Psoas muscle (tissue), 7 donors: ENCODE measurements at regions not wholly inside any gene's neighbourhood (a gene's known extent, or its start where the extent isn't known, plus 50 kb on each side); places are given as distances from the start of the nearest gene placed in this dataset.

Source experiments
- ATAC-seq, 4 donors: fragments of 200-7000 bp; cut with Tn5 transposase; one replicate each; pipeline ENCODE4 v1.9.1; 2020; ENCODE audit warnings: moderate library complexity in 3 of 4, mild to moderate bottlenecking in 2 of 4
- DNase-seq, 2 donors: peaks; one replicate each; pipeline ENCODE4 v3.0.0-alpha.2; 2020
- H3K27ac ChIP-seq: fragments of 200-600 bp; one replicate; pipeline ENCODE4 v1.8.0; 2022
- H3K27me3 ChIP-seq, 3 donors: fragments of 200-600 bp in 1 of 3; one replicate each; pipeline versions ENCODE4 v1.6.1 to v1.8.0; 2013 to 2022; ENCODE audit warnings: low read length in 2 of 3, mild to moderate bottlenecking in 2 of 3, moderate library complexity in 1 of 3; ENCODE audit not compliant: insufficient read depth in 3 of 3
- H3K36me3 ChIP-seq, 2 donors: fragments of 200-600 bp in 1 of 2; one replicate each; pipeline versions ENCODE4 v1.6.1 to v1.8.0; 2013 to 2022; ENCODE audit warnings: low read depth in 1 of 2, mild to moderate bottlenecking in 1 of 2, moderate library complexity in 1 of 2; ENCODE audit not compliant: insufficient read depth in 1 of 2
- H3K4me1 ChIP-seq: fragments of 200-600 bp; one replicate; pipeline ENCODE4 v1.8.0; 2022
- H3K4me3 ChIP-seq: fragments of 200-600 bp; one replicate; pipeline ENCODE4 v1.8.0; 2022; ENCODE audit warnings: mild to moderate bottlenecking
- H3K9me3 ChIP-seq: fragments of 200-600 bp; one replicate; pipeline ENCODE4 v1.8.0; 2022
- WGBS, 3 donors: extraction: QIAGEN DNeasy Blood & Tissue Kit; methylation state at CpG; one replicate each; pipeline versions ENCODE4 v1.1.6 to v1.1.7; 2013; 5-methylcytosine and 5-hydroxymethylcytosine counted together
- intact Hi-C, 2 donors: fragments of 100-400 bp; cut with DNase I; formaldehyde crosslinking; loops; one replicate each; pipeline versions ENCODE4 v1.11.0 to v1.14.2; 2022
- TF ChIP-seq, protein P1 (sequence below): fragments of 200-600 bp; IDR thresholded peaks from one replicate; pipeline ENCODE4 v1.8.0; 2022; ENCODE audit warnings: antibody characterized with exemption
- donor health status: healthy with polysubstance abuse.
- donor health status: DM: no; HTN: no; CAD: no; lungs with moderate emphysema.
- donor health status: Bipolar disorder and iron deficiency.
- donor health status: healthy.
- donor health status: DM: yes; HTN: yes; CAD: no.
- donor health status: DM: no; HTN: no; CAD: no.
- donor health status: DM: yes; HTN: yes; CAD: no.

DNA sequence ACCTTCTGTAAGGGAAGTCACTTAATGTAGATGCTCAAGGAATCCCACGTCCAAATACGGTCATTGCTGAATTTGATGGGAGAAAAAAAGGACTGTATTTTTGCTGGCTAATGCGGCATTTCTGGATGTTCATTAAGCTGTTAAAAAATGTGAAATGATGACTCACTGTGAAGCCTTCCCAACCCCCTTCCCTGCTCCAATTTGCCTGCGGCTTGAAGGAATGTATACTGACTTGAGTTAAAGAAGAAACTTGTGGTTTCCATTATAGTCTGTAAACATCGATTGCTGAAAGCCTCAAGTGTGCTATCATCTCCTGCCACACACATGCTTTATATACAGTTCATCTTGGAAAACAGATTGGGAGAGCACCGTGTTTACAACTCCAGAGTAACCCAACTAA is 249.1 kb upstream of the JAG1 start:
- intact Hi-C loops = no loop called here
- no peaks in the 10 kb centered on the region for H3K27me3 ChIP-seq
- WGBS, 3 donors = 62 to 66% (median 65%) methylated on average over 6 of the region's 6 CpGs
- no peaks in the 10 kb centered on the region for H3K4me1 ChIP-seq
- H3K4me3 ChIP-seq = no peak overlapping the region
- H3K27ac ChIP-seq = no peak overlapping the region
- no peaks in the 10 kb centered on the region for H3K36me3 ChIP-seq
- no peaks in the 10 kb centered on the region for H3K9me3 ChIP-seq
- ATAC-seq = no peak
- no peak for DNase-seq
- TF ChIP-seq, protein P1, sequence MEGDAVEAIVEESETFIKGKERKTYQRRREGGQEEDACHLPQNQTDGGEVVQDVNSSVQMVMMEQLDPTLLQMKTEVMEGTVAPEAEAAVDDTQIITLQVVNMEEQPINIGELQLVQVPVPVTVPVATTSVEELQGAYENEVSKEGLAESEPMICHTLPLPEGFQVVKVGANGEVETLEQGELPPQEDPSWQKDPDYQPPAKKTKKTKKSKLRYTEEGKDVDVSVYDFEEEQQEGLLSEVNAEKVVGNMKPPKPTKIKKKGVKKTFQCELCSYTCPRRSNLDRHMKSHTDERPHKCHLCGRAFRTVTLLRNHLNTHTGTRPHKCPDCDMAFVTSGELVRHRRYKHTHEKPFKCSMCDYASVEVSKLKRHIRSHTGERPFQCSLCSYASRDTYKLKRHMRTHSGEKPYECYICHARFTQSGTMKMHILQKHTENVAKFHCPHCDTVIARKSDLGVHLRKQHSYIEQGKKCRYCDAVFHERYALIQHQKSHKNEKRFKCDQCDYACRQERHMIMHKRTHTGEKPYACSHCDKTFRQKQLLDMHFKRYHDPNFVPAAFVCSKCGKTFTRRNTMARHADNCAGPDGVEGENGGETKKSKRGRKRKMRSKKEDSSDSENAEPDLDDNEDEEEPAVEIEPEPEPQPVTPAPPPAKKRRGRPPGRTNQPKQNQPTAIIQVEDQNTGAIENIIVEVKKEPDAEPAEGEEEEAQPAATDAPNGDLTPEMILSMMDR = no peak

DNA sequence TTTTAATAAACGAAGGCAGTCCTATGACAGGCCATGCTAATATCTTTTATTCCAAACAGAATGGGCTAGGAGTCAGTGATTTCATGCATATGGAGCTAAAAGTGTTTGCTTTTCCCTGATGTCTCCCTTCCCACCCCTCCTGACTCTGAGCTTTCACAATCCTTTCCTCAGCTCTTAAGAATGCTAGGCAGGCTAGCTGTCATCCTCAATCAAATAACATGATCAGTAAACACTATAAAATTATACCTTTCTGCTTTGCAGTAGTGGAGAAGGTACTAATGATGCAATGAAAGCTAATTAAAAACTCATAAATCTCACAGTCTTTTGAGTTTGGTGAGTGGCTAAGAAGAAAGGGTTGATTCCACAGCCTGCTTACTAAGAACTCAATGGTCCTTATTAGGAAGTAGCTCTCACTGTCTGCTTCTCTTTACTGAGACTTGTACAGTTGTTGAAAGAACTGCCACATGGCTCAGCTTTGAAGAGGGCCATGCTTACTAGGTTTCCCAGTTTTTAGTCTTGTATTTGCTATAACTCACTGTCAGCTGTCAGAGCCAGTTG is 250.9 kb upstream of the JAG1 start:
- H3K4me3 ChIP-seq = no peak overlapping the region
- 88 to 90% (median 89%) methylated on average over 1 of the region's 1 CpG for WGBS, 3 donors
- DNase-seq (no peak), ATAC-seq (no peak)
- H3K9me3 ChIP-seq = no peaks in the 10 kb centered on the region
- no peak overlapping the region for H3K27ac ChIP-seq
- H3K36me3 ChIP-seq = no peaks in the 10 kb centered on the region
- intact Hi-C loops = no loop called here
- H3K4me1 ChIP-seq = no peaks in the 10 kb centered on the region
- H3K27me3 ChIP-seq = no peaks in the 10 kb centered on the region
- TF ChIP-seq, protein P1 = no peak

DNA sequence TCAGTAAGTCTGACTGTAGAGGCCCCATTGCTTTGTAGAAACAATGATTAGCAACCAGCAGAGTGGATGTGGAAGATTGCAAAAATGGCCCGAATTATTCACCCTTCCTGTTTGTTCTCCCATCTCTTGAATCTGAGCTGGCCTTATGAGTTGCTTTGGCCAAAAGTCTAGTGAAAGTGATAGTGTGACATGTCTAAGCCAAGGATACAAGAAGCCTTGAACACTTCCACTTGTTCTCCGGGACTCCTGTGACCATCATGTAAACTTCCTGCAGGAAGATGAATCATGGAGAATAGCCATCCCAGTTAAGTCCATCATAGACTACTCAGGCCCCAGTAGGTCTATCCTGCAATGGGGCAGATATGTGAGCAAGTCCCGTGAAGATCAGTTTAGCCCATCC is 252.0 kb upstream of the JAG1 start:
- intact Hi-C loops = no loop called here
- WGBS, 3 donors = 59 to 62% (median 61%) methylated on average over 3 of the region's 3 CpGs
- no peak for ATAC-seq
- no peaks in the 10 kb centered on the region for H3K27me3 ChIP-seq
- no peaks in the 10 kb centered on the region for H3K36me3 ChIP-seq
- no peaks in the 10 kb centered on the region for H3K9me3 ChIP-seq
- H3K4me3 ChIP-seq = no peak overlapping the region
- no peak overlapping the region for H3K27ac ChIP-seq
- no peaks in the 10 kb centered on the region for H3K4me1 ChIP-seq
- TF ChIP-seq, protein P1 = no peak
- no peak for DNase-seq

DNA sequence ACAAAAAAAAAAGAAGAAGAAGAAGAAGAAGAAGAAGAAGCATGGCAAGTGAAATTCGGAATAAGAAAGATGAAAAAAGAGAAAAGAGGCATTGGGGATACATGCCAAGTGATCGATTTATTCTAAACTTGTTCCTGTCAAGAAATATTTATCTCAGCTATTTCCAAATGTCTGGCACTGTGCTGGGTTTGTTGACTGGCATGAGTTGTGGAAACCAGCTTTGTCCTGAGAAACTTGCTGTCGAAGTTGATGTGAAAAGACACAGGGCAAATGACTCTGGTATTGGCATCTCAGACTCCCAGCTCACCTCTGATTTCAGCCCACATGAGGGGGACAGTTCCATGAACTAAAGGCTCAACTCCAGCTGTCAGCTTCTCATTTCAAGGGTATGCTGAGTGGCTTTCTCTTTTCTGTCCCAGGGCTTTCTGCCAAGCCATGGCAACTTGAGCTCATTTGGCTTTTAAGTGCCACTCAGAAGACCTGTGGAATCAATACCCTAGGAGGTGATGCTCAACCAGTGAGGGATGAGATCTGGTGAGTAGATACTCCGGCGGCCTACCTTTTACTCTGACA is 253.3 kb upstream of the JAG1 start:
- Histone ChIP-seq H3K4me3 (no peak overlapping the region), H3K9me3 (no peaks in the 10 kb centered on the region), H3K27me3 (no peaks in the 10 kb centered on the region), H3K36me3 (no peaks in the 10 kb centered on the region), H3K27ac (no peak overlapping the region), H3K4me1 (no peaks in the 10 kb centered on the region)
- 74 to 85% (median 81%) methylated on average over 5 of the region's 5 CpGs for WGBS, 3 donors
- intact Hi-C loops = no loop called here
- ATAC-seq (no peak), DNase-seq (no peak)
- TF ChIP-seq, protein P1 = no peak
